Psoas muscle (tissue), 7 donors: ENCODE measurements at regions not wholly inside any gene's neighbourhood (a gene's known extent, or its start where the extent isn't known, plus 50 kb on each side); places are given as distances from the start of the nearest gene placed in this dataset.

ENCODE experiments used
- ATAC-seq, 4 donors: fragments of 200-7000 bp; cut with Tn5 transposase; one replicate each; pipeline ENCODE4 v1.9.1; 2020; ENCODE audit warnings: moderate library complexity in 3 of 4, mild to moderate bottlenecking in 2 of 4
- DNase-seq, 2 donors: peaks; one replicate each; pipeline ENCODE4 v3.0.0-alpha.2; 2020
- H3K27ac ChIP-seq: fragments of 200-600 bp; one replicate; pipeline ENCODE4 v1.8.0; 2022
- H3K27me3 ChIP-seq, 3 donors: fragments of 200-600 bp in 1 of 3; one replicate each; pipeline versions ENCODE4 v1.6.1 to v1.8.0; 2013 to 2022; ENCODE audit warnings: low read length in 2 of 3, mild to moderate bottlenecking in 2 of 3, moderate library complexity in 1 of 3; ENCODE audit not compliant: insufficient read depth in 3 of 3
- H3K36me3 ChIP-seq, 2 donors: fragments of 200-600 bp in 1 of 2; one replicate each; pipeline versions ENCODE4 v1.6.1 to v1.8.0; 2013 to 2022; ENCODE audit warnings: low read depth in 1 of 2, mild to moderate bottlenecking in 1 of 2, moderate library complexity in 1 of 2; ENCODE audit not compliant: insufficient read depth in 1 of 2
- H3K4me1 ChIP-seq: fragments of 200-600 bp; one replicate; pipeline ENCODE4 v1.8.0; 2022
- H3K4me3 ChIP-seq: fragments of 200-600 bp; one replicate; pipeline ENCODE4 v1.8.0; 2022; ENCODE audit warnings: mild to moderate bottlenecking
- H3K9me3 ChIP-seq: fragments of 200-600 bp; one replicate; pipeline ENCODE4 v1.8.0; 2022
- CTCF ChIP-seq: fragments of 200-600 bp; IDR thresholded peaks from one replicate; pipeline ENCODE4 v1.8.0; 2022; ENCODE audit warnings: antibody characterized with exemption
- WGBS, 3 donors: extraction: QIAGEN DNeasy Blood & Tissue Kit; methylation state at CpG; one replicate each; pipeline versions ENCODE4 v1.1.6 to v1.1.7; 2013; 5-methylcytosine and 5-hydroxymethylcytosine counted together
- intact Hi-C, 2 donors: fragments of 100-400 bp; cut with DNase I; formaldehyde crosslinking; loops; one replicate each; pipeline versions ENCODE4 v1.11.0 to v1.14.2; 2022
- donor health status: healthy with polysubstance abuse.
- donor health status: DM: no; HTN: no; CAD: no; lungs with moderate emphysema.
- donor health status: Bipolar disorder and iron deficiency.
- donor health status: healthy.
- donor health status: DM: yes; HTN: yes; CAD: no.
- donor health status: DM: no; HTN: no; CAD: no.
- donor health status: DM: yes; HTN: yes; CAD: no.

- ATAC-seq: no peak
- no peaks in the 10 kb centered on the region for H3K27me3 ChIP-seq
- peaks cover 7% of the 10 kb centered on the region for H3K9me3 ChIP-seq
- no peaks in the 10 kb centered on the region for H3K36me3 ChIP-seq
- no peak for DNase-seq
- H3K4me3 ChIP-seq: no peak overlapping the region
- 94 to 96% (median 95%) methylated on average over 9 of the region's 9 CpGs for WGBS, 3 donors
- no peak for TF ChIP-seq CTCF
- intact Hi-C loops: no loop called here
- no peak overlapping the region for H3K27ac ChIP-seq
- peaks cover 16% of the 10 kb centered on the region for H3K4me1 ChIP-seq
These were observed 228.8 kb downstream of the TTLL2 start for GRCh38 chr6:167553736-167554119.

- H3K27me3 ChIP-seq: no peaks in the 10 kb centered on the region
- intact Hi-C loops: no loop called here
- no peak for TF ChIP-seq CTCF
- DNase-seq (no peak), ATAC-seq (no peak)
- H3K9me3 ChIP-seq: peaks cover 7% of the 10 kb centered on the region
- peaks cover 16% of the 10 kb centered on the region for H3K4me1 ChIP-seq
- no peaks in the 10 kb centered on the region for H3K36me3 ChIP-seq
- WGBS, 3 donors: 92 to 95% (median 94%) methylated on average over 11 of the region's 11 CpGs
- H3K27ac ChIP-seq: no peak overlapping the region
- H3K4me3 ChIP-seq: no peak overlapping the region
These were observed 230.0 kb downstream of the TTLL2 start for GRCh38 chr6:167554854-167555253.

- peaks cover 9% of the 10 kb centered on the region for H3K4me1 ChIP-seq
- no peak overlapping the region for H3K27ac ChIP-seq
- no peak for TF ChIP-seq CTCF
- H3K36me3 ChIP-seq: no peaks in the 10 kb centered on the region
- ATAC-seq (no peak), DNase-seq (no peak)
- intact Hi-C loops: no loop called here
- peaks cover 7% of the 10 kb centered on the region for H3K9me3 ChIP-seq
- H3K27me3 ChIP-seq: no peaks in the 10 kb centered on the region
- H3K4me3 ChIP-seq: no peak overlapping the region
These were observed 230.9 kb downstream of the TTLL2 start for GRCh38 chr6:167555836-167556235.

DNA sequence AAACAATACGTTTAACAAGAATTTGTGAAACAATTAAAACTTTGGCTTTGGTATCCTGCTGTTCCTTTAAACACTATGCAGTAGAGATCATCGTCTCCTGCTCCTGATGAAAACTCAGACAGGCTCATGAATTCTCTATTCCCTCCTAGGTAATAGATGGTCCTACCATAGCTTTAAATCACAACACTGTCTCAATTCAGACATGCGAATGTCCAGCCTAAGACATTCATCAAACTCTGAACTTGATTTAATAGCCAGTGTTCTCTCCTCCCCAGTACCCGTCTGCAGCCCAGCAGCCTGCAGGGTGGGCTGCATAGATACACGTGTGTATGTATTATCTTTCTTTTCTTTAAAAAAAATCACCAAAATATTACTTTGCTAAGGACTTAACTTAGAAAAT lies 232.8 kb downstream of the TTLL2 start:
- H3K27ac ChIP-seq: no peak overlapping the region
- WGBS, 3 donors: 93 to 97% (median 95%) methylated on average over 5 of the region's 5 CpGs
- H3K36me3 ChIP-seq: no peaks in the 10 kb centered on the region
- H3K4me3 ChIP-seq: no peak overlapping the region
- no peaks in the 10 kb centered on the region for H3K27me3 ChIP-seq
- TF ChIP-seq CTCF: no peak
- no peak for DNase-seq
- intact Hi-C loops: no loop called here
- peaks cover 4% of the 10 kb centered on the region for H3K4me1 ChIP-seq
- H3K9me3 ChIP-seq: peaks cover 7% of the 10 kb centered on the region
- ATAC-seq: no peak
